Stimulated activated naive CD4-positive, alpha-beta T cell treated with Interleukin-2 at 50 U/mL for 16 hours (primary cell): ENCODE measurements at regions not wholly inside any gene's neighbourhood (a gene's known extent, or its start where the extent isn't known, plus 50 kb on each side); places are given as distances from the start of the nearest gene placed in this dataset.

Experiments
- DNase-seq: peaks from one replicate; lab custom pipeline; 2025; lab: John Stamatoyannopoulos, UW

DNA sequence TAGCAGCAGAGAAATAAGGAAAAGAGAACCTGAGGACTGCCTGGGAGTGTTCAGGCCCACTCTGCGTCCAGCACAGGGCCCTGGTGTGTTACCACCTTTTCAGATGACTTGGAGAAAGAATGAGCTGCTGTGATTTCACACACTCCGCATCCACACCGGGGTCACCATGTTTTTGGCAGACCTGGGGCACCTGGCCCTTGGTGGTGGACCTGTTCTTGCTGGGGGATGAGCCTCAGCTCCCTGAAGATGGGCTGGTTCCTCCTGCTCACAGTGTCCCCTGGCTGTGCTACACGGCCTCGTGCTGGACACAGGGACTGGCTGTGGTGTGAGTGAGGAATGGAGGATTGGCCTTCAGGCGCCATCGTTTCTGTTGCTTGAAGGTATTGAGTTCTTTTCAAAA lies 1381.4 kb downstream of the TBC1D22A start:
- DNase-seq = no peak

GRCh38 chr22:48142388-48142787 lies 1379.9 kb downstream of the TBC1D22A start:
- DNase-seq = no peak

- DNase-seq = no peak
Observed at GRCh38 chr22:48141301-48141700, 1378.9 kb downstream of the TBC1D22A start.

DNA sequence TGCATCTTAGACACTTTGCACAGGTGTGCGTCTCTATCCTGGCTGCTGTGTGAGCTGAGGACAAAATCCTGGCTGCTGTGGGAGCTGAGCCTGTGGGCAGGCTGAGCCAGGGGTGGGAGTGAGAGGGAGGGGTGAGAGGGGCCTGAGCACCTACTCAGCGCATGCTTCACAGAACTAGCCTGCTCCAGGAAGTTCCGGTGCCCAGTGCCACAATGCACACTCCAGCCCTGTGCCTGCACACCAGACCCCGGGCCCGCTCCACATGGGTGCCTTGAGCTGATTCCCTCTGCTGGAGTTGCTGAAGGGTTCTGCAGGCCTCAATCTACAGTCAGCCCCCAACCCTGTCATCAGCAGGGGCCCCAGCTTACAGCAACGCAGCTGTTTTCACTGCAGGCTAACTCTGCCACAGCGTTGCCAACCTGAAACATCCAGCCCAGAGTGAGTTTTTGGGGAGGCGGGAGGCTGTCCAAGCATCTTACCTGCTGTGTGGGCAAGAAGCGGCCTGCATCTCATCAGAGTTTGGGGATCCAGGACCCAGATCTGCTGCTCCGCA lies 1377.9 kb downstream of the TBC1D22A start:
- DNase-seq = no peak

DNA sequence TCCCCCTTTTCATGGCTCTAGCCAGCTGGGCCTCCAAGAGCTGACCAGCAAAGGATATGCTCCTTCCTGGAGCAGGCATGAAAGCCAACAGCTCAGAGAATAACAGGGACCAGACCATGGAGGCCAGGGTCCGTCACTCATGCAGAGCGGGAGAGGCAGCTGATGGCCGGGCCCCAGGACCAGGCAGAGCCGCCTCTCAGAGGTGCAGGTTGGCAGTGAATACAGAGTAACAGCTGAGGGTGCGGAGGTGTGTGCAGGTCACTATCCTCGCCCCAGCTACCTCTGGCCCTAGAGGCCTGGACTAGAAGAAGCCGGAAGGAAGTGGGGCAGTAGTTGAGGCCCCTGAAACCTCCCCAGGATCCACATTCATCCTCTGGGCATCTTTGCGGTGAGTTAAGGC lies 1377.3 kb downstream of the TBC1D22A start:
- DNase-seq = no peak

- DNase-seq = no peak
Observed at GRCh38 chr22:48138855-48139254, 1376.4 kb downstream of the TBC1D22A start.

DNA sequence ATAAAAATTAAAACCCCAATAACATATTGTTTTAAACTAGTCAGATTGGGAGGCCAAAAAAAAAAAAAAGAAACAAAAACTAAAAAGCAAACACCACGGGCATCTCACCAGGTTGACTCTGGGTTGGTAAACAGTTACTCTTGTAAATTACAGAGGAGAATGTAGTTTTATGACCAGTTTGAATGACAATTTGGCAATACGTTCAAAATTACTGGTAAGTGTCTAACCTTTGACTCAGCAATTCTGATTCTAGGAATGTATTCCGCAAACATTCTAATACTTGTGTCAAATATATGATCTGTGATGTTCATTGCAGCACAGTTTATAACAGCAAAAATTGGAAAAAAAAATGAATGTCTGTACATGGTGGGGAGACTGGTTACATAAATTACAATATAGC lies 1376.0 kb downstream of the TBC1D22A start:
- no peak for DNase-seq

- DNase-seq = no peak
Observed at GRCh38 chr22:48137640-48138039, 1375.2 kb downstream of the TBC1D22A start.

DNA sequence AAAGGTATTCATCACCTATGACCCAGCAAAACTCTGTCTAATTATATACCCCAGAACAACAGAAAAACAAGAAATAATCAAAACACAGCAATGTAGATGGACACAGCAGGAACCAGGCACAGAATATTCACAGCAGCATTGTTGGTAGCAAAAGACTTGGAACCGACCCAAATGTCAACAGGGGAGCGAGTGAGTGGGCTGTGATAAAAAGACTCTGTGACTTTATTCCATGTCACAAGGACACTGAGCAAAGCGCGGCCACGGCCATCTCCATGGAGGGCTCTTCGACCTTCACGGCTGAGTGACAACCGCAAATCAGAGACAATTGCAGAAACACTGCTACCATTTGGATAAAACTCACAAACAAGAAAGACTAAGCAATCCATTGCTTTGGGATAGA lies 1373.1 kb downstream of the TBC1D22A start:
- no peak for DNase-seq

DNA sequence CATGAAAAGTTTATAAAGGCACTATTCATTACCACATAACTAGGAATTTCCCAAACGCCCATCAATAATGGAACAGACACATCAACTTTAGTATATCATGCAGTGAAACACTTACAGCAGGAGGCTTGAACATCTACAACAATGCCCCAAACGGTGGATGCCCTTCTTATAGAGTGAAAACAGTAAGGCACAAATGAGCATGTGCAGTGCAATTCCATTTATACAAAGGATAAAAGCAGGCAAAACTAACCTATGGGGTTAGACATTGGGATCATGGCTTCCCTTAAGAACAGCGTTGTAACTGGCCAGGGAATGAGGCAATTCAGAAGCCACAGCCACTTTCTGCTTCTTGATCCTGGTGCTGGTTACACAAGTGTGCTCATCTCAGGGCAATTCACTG lies 1363.0 kb downstream of the TBC1D22A start:
- no peak for DNase-seq

DNA sequence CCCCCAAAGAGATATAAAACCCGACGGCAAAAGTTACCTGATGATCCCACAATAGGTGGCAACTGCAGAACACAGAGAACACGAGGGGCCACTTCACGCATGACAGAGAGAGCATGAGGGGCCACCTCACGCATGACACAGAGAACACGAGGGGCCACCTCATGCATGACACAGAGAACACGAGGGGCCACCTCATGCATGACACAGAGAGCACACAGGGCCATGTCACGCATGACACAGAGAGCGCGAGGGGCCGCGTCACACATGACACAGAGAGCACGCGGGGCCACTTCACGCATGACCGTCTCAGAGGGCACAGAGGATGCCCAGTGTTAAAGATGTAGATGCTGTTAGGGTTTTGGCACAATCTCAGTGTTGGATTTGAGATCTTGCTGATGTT lies 1359.5 kb downstream of the TBC1D22A start:
- DNase-seq = no peak

DNA sequence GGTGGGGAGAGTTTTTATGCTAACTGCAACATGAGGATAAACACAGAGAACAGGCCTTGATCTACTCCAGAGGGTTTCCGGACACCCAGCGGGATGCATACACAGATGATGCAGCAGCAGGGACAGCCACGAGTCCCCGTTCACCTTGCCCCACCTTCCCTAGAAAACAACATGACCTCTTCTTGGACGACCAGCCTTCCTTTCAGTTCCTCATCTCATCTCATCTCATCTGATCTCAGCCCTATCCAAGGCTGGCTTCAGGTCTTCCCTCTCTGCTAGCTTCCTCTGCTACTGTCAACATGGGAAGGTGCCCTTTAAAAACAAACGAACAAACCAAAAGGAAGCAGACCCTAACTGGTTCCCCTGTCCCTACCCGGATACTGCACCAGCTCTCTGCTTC lies 1356.2 kb downstream of the TBC1D22A start:
- DNase-seq = no peak

DNA sequence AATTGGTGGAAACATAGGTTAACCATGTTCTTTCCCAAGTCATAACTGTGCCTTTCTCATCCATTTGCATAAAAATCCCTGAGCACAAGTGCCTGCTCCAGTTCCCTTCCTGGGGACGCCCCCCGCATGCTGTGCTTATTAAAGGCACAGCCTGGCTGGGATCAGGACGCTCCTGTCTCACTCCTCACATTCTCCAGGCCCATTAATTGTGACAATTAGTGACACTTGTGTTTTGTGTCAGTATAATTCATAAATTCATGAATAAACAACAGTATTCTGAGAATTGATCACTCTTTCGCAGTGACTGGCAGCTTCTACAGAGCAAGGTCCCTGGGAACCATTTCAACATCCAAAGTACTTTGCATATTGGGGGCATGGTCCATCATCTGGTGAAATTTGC lies 1354.4 kb downstream of the TBC1D22A start:
- no peak for DNase-seq

DNA sequence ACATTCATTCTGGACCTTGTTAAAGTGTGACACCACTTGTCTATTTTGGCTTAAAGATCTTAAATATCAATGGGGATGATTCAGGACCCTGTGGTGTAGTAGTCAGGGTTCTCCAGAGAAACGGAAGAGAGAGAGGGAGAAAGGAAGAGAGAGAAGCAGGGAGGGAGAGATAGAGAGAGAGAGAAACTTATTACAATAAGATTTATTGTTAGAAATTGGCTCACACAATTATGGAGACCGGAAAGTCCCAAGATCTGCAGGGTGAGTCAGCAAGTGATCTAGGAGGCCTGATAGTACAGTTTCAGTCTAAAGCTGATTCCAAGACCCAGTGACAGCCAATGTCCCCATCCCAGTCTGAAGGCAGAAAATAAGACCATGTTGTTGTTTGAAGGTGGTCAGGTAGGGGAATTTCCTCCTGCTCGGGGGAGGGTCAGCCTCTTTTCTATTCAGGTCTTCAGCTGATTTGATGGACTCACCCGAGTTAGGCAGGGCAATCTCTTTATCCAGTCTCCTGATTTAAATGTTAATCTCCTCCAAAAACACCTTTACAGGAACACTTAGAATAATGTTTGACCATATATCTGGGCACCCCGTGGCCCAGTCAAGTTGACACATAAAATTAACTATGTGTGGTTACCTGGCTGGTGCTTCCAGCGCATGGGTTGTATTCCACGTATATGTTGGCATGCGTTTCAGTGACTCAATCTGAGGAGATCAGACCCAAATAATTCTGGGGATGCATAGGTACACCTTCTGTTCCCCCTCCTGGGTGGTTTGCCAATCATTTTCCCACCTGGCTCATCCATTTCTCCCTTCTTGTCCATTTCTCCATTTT lies 1350.5 kb downstream of the TBC1D22A start:
- no peak for DNase-seq

- DNase-seq = no peak
Observed at GRCh38 chr22:48106715-48107259, 1344.3 kb downstream of the TBC1D22A start.

DNA sequence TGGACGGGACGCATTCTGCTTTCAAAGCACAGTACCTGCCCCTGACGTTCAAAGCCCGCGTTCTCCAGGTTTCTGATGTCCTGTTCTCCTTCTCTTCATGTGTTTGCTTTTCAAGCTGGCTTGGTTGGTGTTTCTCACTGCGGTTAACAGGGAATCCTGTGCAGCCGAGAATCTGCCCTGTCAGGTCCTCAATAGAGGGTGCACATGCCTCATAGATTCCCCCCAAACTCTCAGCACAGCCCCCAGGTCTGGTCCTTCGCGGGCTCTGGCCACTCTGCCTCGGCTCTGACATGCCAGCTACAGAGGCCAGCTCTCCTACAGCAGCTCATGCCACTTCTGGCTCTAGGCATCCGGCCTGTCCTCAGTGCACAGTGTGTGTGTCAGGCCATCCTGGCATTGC lies 1343.8 kb downstream of the TBC1D22A start:
- no peak for DNase-seq

DNA sequence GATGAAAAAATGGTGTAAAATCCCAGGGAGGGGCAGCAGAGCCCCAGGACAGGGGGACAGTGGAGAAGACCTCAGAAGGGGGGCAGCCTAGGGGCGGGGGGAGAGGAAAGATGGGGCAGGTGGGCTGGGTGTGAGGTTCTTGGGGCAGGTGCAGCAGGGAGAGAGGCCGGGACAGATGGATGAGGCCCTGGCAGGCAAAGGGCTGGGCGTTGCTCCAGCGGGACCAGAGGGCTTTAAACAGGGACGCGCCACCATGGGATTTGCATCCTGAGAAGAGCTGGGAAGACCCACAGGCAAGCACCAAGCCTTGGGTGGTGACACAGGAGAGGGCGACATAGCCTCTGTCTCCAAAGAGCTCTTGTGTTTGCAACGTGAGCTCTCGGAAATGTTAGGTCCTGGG lies 1342.8 kb downstream of the TBC1D22A start:
- DNase-seq = no peak

DNA sequence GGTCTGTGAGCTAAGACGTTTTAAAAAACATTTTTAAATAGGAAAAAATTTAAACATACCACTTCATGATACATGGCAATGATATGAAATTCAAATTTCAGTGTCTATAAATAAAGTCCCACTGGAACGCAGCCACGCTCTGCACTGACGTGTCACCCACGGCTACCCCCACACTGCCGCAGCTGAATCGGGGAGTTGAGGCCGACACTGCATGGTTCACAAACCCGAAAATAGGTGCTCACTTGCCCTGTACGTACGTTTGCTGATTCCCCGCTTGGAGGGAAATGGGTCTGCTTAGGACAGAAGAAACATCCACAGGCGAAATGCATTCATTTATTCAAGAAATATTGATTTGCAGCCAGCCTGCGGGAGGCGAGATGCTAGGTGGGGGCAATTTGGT lies 1342.3 kb downstream of the TBC1D22A start:
- no peak for DNase-seq

GRCh38 chr22:48104102-48104738 lies 1341.8 kb downstream of the TBC1D22A start:
- no peak for DNase-seq

GRCh38 chr22:48103126-48103875 lies 1340.9 kb downstream of the TBC1D22A start:
- no peak for DNase-seq

GRCh38 chr22:48102581-48102980 lies 1340.1 kb downstream of the TBC1D22A start:
- DNase-seq = no peak

GRCh38 chr22:48101704-48102103 lies 1339.3 kb downstream of the TBC1D22A start:
- no peak for DNase-seq
